Progenitor cell of endocrine pancreas (in vitro differentiated cells): ENCODE measurements at regions not wholly inside any gene's neighbourhood (a gene's known extent, or its start where the extent isn't known, plus 50 kb on each side); places are given as distances from the start of the nearest gene placed in this dataset.

Experiments used
- DNase-seq: peaks from one replicate; pipeline ENCODE4 v3.0.0; 2021; ENCODE audit warnings: low spot score; ENCODE audit not compliant: unreplicated experiment
- H3K27ac Mint-ChIP-seq: 2 replicates; pipeline ENCODE4 v1.8.0; 2021; ENCODE audit warnings: mild to moderate bottlenecking, moderate library complexity, mixed read lengths
- H3K27me3 Mint-ChIP-seq: 2 replicates; pipeline ENCODE4 v1.8.0; 2021; ENCODE audit warnings: mixed read lengths
- H3K36me3 Mint-ChIP-seq: 2 replicates; pipeline ENCODE4 v1.8.0; 2022; ENCODE audit warnings: mixed read lengths; ENCODE audit not compliant: insufficient read depth
- H3K4me1 Mint-ChIP-seq: 2 replicates; pipeline ENCODE4 v1.8.0; 2021; ENCODE audit warnings: low read depth, mixed read lengths
- H3K4me3 Mint-ChIP-seq: 2 replicates; pipeline ENCODE4 v1.8.0; 2021; ENCODE audit warnings: low read depth, mild to moderate bottlenecking, moderate library complexity, mixed read lengths
- H3K9me3 Mint-ChIP-seq: 2 replicates; pipeline ENCODE4 v1.8.0; 2021; ENCODE audit warnings: low read depth, mixed read lengths
- TF ChIP-seq, protein P1 (sequence below): fragments of 200-600 bp; sonication (generic); IDR thresholded peaks from one replicate; pipeline ENCODE4 v1.5.0; 2021; ENCODE audit warnings: antibody characterized with exemption, mild to moderate bottlenecking; ENCODE audit not compliant: unreplicated experiment

DNA sequence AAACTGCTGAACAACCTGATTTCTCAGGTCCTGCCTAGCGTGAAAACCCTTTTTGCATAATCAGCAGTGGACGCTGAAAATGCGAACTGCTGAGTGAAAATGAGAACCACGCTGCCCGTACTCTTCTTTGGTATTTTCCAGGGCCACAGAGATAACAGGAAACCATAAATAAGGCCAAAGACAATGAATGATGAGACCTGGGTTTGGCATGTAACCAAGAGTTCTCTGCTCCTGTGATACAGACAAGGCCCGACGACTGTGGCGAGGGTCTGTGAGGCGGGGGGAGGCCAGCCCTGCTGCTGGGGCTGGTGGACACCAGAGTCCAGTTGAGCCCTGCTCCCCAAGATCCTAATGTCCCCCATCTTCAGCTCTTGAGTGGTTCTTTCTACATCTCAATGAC, 236.0 kb downstream of the WDR11 start:
- Mint-ChIP-seq H3K36me3 (no peaks in the 10 kb centered on the region), H3K27me3 (peaks cover 5% of the 10 kb centered on the region), H3K4me3 (no peak overlapping the region), H3K27ac (no peak overlapping the region), H3K4me1 (peaks cover 2% of the 10 kb centered on the region), H3K9me3 (no peaks in the 10 kb centered on the region)
- no peak for DNase-seq
- TF ChIP-seq, protein P1, sequence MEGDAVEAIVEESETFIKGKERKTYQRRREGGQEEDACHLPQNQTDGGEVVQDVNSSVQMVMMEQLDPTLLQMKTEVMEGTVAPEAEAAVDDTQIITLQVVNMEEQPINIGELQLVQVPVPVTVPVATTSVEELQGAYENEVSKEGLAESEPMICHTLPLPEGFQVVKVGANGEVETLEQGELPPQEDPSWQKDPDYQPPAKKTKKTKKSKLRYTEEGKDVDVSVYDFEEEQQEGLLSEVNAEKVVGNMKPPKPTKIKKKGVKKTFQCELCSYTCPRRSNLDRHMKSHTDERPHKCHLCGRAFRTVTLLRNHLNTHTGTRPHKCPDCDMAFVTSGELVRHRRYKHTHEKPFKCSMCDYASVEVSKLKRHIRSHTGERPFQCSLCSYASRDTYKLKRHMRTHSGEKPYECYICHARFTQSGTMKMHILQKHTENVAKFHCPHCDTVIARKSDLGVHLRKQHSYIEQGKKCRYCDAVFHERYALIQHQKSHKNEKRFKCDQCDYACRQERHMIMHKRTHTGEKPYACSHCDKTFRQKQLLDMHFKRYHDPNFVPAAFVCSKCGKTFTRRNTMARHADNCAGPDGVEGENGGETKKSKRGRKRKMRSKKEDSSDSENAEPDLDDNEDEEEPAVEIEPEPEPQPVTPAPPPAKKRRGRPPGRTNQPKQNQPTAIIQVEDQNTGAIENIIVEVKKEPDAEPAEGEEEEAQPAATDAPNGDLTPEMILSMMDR, result no peak

- H3K4me3 Mint-ChIP-seq, result no peak overlapping the region
Measured at GRCh38 chr10:121087688-121088087, 236.5 kb downstream of the WDR11 start.

GRCh38 chr10:121088524-121088923, 237.4 kb downstream of the WDR11 start:
- TF ChIP-seq, protein P1, result peak; percentile 46
- H3K36me3 Mint-ChIP-seq, result no peaks in the 10 kb centered on the region
- H3K4me1 Mint-ChIP-seq, result no peaks in the 10 kb centered on the region
- H3K27me3 Mint-ChIP-seq, result peaks cover 5% of the 10 kb centered on the region
- H3K27ac Mint-ChIP-seq, result no peak overlapping the region
- H3K9me3 Mint-ChIP-seq, result no peaks in the 10 kb centered on the region
- DNase-seq, result no peak
- no peak overlapping the region for H3K4me3 Mint-ChIP-seq

More at GRCh38 chr10:121087688-121088087, 236.5 kb downstream of the WDR11 start:
- Mint-ChIP-seq H3K27me3 (peaks cover 5% of the 10 kb centered on the region), H3K4me1 (peaks cover 2% of the 10 kb centered on the region), H3K27ac (no peak overlapping the region), H3K9me3 (no peaks in the 10 kb centered on the region), H3K36me3 (no peaks in the 10 kb centered on the region)
- TF ChIP-seq, protein P1, result no peak
- no peak for DNase-seq

DNA sequence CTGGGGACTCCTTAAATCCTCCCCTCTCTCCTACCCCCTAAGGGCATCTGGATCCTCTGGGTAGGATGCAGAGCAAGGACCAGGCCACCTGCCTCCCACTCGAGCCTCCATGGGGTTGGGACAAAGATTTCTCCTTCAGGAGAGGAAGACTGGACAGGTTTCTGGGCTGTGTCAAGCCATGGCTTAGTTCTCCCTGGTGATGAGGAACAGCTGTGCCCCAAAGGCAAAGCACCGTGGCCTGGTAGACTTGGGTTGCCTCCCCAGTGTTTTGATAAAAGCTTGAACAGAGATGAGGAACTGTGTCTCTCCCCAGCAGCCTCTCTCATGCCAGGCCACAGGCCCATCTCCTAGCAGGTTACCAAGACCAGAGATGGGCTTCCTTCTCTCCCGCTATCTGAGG, 238.3 kb downstream of the WDR11 start:
- TF ChIP-seq, protein P1, result no peak
- Mint-ChIP-seq H3K4me3 (no peak overlapping the region), H3K9me3 (no peaks in the 10 kb centered on the region), H3K27ac (no peak overlapping the region), H3K27me3 (peaks cover 5% of the 10 kb centered on the region), H3K36me3 (no peaks in the 10 kb centered on the region), H3K4me1 (no peaks in the 10 kb centered on the region)
- DNase-seq, result no peak

- H3K36me3 Mint-ChIP-seq, result no peaks in the 10 kb centered on the region
- no peaks in the 10 kb centered on the region for H3K4me1 Mint-ChIP-seq
- no peaks in the 10 kb centered on the region for H3K9me3 Mint-ChIP-seq
- DNase-seq, result no peak
- no peaks in the 10 kb centered on the region for H3K27me3 Mint-ChIP-seq
- TF ChIP-seq, protein P1, result no peak
- no peak overlapping the region for H3K4me3 Mint-ChIP-seq
- no peak overlapping the region for H3K27ac Mint-ChIP-seq
Measured at GRCh38 chr10:121091961-121092719, 241.0 kb downstream of the WDR11 start.
